NAMALWA (cell line): ENCODE measurements at regions not wholly inside any gene's neighbourhood (a gene's known extent, or its start where the extent isn't known, plus 50 kb on each side); places are given as distances from the start of the nearest gene placed in this dataset.

Source experiments
- DNase-seq: peaks from one replicate; pipeline ENCODE4 v3.0.0-alpha.2; 2015; ENCODE audit warnings: low spot score

- DNase-seq: no peak
Observed at GRCh38 chr22:49192180-49192856, 635.4 kb downstream of the BRD1 start.

DNA sequence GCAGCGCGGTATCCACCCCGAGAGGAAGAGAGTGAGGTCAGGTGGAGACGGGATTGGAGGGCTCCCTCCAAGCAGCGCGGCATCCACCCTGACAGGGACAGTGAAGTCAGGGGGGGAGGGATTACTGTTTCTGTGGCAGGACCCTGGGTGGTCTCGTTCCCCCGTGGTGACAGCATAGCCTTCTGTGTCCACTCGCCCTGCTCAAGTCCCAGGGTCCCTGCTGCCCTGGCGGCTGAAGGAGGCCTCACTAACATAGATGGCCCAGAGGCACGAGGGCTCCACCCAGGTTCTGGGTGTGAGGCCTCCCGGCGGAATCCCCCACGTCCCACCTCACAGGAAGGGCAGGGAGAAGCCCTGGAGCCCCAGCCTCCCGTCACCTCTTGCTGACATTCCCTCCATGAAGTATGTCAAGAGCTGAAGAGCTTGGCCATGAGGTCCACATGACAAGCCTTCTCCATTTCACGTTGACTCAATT is 636.1 kb downstream of the BRD1 start:
- DNase-seq: no peak

- no peak for DNase-seq
Observed at GRCh38 chr22:49190816-49191505, 636.7 kb downstream of the BRD1 start.

DNA sequence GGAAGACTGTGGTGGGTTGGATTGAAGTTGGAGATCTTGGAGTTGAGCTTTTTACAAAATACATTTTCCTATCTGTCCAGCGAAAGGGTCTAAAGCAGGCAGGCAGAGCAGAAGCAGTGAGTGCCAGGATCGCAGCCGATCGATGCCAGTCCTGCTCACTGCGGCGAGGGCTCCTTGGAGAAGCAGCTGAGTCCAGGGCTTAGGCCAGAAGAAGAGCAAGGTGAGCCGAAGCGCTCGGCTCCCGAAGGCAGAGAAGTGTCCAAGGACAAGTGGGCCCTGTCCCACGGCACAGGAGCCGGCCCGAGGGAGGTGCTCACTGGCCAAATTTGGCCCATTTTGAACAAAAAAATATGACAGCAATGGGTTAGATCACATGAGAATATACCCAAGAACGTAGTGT is 637.8 kb downstream of the BRD1 start:
- no peak for DNase-seq

DNA sequence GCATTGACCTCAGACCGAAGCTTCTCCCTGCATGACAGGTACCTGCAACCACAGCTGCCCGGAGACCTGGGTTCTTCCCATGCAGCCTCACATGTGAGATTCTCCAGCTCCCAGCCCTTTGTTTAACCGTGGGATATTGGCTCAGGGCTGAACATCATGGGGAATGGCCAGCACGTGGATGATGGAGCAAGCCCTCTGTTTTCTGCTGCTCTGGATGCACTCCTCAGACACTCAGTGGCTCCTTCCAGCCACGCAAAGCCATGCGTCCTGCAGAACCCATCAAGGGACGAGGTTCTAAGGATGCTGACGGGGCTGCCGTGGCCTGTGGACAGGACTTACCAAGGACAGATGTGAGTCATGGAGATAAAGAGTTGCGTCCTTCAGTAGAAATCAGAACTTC is 639.1 kb downstream of the BRD1 start:
- DNase-seq: no peak

DNA sequence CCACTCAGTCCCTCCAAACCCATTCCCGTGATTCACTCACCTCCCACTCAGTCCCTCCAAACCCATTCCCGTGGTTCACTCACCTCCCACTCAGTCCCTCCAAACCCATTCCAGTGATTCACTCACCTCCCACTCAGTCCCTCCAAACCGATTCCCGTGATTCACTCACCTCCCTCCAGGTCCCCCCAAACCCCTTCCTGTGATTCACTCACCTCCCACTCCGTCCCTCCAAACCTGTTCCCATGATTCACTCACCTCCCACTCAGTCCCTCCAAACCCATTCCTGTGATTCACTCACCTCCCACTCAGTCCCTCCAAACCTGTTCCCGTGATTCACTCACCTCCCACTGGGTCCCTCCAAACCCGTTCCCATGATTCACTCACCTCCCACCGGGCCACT is 639.6 kb downstream of the BRD1 start:
- DNase-seq: no peak

- DNase-seq: no peak
Observed at GRCh38 chr22:49186762-49187161, 640.9 kb downstream of the BRD1 start.

DNA sequence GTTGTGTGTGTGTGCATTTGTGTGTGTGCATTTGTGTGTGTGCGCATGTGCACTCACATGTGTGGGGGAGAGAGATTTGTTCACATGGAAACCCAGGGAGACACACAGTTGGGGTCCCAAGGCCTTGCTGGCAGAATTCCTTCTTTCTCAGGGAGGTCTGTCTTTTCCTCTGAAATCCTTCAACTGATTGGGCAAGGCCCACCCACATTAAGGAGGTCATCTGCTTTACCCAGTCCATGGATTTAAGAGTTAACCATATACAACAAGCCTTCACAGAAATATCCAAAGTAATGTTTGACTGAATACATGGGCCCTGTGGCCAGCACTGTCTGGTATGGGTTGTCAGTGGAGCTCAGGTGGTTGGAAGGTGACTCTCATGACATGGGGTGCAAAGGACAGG is 641.4 kb downstream of the BRD1 start:
- DNase-seq: no peak

- DNase-seq: no peak
Observed at GRCh38 chr22:49185312-49185969, 642.2 kb downstream of the BRD1 start.

DNA sequence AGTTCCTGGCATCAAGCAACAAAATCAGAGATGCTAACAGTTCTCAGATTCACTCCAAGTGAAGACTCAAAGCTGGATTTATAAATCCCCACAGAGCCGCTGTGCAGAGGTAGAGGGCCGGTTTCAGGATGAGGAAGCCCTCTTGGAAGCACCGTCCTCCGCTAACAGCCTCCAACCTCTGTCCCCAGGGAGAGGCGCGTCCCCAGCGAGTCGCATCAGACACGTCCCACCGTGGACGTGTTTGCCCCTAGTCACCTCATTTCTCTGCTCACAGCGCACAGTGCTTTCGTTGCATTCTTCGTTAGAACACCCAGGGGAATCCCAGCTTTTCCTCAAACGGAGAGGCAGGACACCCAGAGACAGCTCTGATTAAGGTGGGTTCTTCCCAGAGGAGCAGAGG is 642.9 kb downstream of the BRD1 start:
- DNase-seq: no peak

DNA sequence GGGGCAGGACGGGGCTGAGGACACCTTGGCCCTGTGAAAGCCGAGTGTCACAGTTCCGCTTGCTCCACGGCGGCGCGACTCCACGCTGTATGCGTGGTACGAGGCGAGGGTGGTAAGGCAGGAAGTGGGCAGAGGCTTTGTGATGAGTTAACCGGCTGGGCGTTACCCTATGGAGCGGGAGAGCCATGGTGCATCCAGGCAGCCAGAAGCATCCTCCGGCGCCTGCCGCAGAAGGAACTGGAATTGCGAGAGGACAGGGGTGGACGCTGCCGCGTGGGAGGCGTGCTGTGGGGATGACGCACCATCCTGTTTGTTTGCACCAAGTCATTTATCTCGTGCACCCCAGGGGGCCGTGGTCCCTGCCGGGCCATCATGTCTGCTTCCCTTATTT is 643.9 kb downstream of the BRD1 start:
- DNase-seq: no peak

DNA sequence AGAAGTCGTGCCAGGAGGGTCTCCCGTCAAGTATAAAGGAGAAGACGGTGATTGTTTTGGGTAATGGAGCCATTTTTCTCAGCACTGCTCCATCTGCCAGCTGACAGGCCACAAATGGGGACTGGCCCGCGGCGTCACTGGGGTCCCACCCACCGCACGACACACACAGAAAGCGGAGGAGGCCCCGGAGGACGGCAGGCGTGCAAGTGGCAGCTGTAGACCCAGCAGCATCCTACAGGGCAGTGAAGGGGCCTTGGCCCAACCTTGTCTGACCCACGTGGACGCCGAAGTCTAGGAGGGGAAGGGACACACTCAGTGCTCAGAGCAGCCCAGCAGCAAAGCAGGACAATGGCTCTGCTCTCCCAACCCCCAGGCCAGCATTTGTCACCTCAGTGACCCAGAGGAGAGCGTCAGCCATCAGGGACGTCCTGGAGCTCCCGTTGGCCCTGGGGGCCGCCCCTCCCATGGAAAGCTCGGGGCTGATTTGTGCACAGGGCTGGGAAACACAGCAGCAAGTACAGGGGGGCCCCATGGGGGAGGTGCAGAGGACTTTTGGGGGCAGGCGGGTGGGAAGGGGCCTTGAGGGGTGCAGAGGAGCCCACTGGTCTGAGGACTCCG is 644.4 kb downstream of the BRD1 start:
- no peak for DNase-seq

DNA sequence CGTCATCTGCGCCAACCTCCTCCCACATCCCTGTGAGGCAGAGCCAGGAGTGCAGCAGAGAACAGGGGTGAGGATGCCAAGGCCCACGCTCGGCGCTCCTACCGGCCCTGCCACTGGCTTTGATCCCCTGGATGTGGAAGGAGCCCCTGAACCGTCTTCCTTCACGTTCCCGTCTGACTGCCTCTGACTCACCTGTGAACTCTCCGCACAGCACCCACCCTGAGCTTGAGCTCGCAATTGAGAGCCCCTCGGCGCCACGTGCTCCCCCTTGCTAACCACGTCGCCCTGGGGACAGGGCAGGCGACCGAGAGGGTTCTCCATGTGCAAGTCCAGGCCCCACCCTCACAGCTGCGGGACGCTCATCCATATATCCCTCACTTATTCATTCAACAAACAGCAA is 645.3 kb downstream of the BRD1 start:
- no peak for DNase-seq

GRCh38 chr22:49181942-49182341 is 645.7 kb downstream of the BRD1 start:
- no peak for DNase-seq

GRCh38 chr22:49181431-49181830 is 646.2 kb downstream of the BRD1 start:
- no peak for DNase-seq

DNA sequence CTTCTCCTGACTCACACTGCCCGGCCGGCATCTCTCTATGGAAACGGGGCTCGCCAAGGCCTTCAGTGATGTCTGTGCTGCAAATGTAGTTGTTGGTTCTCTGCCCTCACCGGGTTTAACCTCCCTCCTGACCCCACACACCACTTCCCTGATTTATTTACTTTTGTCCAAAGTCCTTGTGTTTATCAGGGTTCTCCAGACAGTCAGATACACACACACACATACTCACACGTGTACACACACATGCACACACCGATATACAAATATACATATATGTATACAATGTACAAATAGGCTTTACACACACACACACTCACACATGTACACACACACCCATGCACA is 647.0 kb downstream of the BRD1 start:
- DNase-seq: no peak

GRCh38 chr22:49179886-49180682 is 647.6 kb downstream of the BRD1 start:
- no peak for DNase-seq

DNA sequence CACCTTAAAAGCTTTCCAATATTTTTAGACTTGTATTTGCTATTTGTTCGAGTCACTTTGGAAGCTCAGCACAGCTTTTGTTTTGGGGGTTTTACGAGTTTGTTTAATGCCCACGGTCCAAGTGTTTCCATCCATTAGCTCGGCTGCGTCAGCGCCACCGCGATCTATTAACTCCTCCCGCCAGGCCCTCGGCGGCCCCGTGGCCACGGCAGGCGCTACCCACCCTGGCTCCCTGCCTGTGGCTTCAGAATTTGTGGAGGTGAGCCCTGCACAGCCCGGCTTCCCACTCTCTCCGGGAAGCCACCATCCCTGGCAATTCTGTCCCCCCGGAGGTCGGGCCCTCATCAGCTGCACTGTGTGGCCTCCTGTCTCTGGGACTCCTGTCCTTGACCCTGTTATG is 648.5 kb downstream of the BRD1 start:
- no peak for DNase-seq

DNA sequence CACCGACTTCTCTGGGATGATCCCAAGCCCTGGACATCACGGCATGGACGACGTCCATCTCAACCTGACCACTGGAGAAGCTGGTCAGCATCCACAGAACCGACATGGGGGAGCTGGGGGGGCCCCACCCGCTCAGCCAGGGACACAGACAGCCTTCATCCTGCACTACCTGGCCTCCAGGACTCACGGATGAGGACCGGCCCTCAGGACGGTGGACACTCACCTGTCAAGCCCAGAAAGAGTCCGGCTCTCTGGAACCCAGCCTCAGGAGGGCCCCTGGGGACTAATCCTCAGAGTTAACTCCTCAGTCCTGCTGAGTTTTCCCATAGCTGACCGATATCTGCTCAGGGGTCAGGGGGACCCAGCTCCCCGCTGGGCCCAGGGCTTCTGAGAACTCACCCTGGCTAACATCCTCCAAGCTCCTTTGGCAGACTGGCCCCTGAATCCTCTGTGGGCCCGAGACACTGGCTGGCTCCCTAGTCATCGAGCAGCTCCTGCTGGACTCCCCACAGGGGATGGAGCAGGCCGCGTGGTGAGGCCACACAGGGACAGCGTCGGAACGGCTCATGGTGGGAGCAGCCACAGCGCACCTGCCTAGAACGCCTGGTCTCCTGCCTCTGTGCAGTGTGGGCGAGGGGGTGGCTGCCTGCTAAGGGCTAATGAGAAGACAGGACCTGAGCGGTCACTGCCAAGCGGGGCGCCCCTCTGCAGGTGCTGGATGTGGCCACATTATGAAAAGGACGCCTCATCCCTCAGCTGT is 649.2 kb downstream of the BRD1 start:
- DNase-seq: no peak

DNA sequence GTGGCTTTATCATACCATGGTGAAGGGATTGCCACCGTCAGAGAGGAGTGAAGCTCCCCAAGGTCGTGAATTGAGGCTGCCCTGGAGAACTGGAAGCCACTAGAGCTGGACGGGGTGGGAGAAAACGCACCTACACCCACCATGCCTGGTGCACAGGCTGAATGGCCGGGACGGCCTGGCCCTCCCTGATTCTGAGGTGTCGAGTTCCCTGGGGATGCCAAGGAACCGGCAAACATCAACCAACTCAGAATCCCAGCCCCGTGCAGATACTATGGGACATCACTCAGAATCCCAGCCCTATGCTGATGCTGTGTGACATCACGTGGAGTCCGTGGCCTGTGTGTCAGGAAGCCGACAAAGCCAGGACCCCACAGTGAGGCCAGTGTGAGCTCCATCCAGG is 650.0 kb downstream of the BRD1 start:
- DNase-seq: no peak

DNA sequence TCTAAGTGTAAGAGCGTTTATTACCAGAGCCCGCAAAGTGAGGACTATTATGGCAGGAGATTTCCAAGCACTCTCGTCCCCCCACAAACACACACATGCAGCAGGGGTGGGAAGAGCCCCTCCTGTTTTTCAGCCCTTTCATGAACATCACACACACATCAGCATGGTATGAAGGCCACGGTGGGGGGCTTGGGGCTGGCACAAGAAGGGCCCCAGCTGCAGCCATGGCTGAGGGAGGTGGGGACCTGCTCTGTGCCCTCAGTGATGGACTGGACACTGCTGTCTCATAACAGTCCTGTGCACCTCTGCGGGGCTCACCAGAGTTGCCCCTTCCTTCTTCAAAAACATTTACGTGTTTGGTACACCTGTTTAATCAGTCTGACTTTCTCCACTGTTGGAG is 650.7 kb downstream of the BRD1 start:
- no peak for DNase-seq

DNA sequence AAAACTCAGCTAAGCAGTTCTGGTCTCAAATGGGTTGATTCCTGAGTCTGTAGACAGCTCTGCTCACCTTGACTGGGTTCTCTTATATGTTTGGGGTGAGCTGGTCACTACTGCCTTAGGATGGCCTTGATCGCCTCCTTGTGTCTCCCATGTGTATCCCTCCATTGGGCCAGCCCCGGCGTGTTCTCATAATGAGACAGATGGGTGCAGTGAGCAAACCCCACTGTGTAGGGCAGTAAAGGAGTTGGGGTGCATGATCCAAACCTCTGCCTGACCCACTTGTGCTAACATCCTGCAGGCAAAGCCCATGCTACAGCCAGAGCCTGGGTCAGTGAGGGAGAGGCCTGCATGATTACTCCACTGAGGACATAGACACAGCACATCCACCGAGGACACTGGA is 657.6 kb downstream of the BRD1 start:
- DNase-seq: no peak
